MM.1S (cell line): ENCODE measurements at regions not wholly inside any gene's neighbourhood (a gene's known extent, or its start where the extent isn't known, plus 50 kb on each side); places are given as distances from the start of the nearest gene placed in this dataset.

Experiments
- EZH2 ChIP-seq: fragments of 300-600 bp; sonication (generic); optimal IDR thresholded peaks from 2 replicates; pipeline ENCODE3; 2017; ENCODE audit warnings: low read depth, mild to moderate bottlenecking, antibody characterized with exemption, low read length, mixed read lengths
- TF ChIP-seq, protein P1 (sequence below): fragments of 300-600 bp; sonication (generic); IDR thresholded peaks from 2 replicates; pipeline ENCODE4 v1.5.1; 2016; ENCODE audit warnings: antibody characterized with exemption, low read length, mixed read lengths

DNA sequence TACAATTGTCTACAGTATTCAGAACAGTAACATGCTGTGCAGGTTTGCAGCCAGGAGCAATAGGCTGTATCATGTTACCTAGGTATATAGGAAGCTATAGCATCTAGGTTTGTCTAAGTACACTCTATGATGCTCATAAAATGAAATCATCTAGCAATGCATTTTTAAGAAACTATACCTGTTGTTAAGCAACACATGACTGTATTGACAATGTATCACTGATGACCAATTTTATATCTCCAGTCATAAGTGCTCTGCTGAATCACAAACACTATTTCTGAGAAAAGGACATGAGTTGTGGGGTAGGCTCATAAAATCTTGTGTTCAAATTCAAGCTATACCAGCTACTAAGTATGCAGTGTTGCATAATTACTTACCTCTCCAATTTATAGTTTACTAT lies 501.3 kb downstream of the CD109 start:
- no peak for TF ChIP-seq EZH2
- TF ChIP-seq, protein P1, sequence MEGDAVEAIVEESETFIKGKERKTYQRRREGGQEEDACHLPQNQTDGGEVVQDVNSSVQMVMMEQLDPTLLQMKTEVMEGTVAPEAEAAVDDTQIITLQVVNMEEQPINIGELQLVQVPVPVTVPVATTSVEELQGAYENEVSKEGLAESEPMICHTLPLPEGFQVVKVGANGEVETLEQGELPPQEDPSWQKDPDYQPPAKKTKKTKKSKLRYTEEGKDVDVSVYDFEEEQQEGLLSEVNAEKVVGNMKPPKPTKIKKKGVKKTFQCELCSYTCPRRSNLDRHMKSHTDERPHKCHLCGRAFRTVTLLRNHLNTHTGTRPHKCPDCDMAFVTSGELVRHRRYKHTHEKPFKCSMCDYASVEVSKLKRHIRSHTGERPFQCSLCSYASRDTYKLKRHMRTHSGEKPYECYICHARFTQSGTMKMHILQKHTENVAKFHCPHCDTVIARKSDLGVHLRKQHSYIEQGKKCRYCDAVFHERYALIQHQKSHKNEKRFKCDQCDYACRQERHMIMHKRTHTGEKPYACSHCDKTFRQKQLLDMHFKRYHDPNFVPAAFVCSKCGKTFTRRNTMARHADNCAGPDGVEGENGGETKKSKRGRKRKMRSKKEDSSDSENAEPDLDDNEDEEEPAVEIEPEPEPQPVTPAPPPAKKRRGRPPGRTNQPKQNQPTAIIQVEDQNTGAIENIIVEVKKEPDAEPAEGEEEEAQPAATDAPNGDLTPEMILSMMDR, result no peak
